Left lobe of liver (tissue), 2 donors: ENCODE measurements at regions not wholly inside any gene's neighbourhood (a gene's known extent, or its start where the extent isn't known, plus 50 kb on each side); places are given as distances from the start of the nearest gene placed in this dataset.
"Not testable (repeated sequence)": the region's sequence is repeated elsewhere in the genome, so short reads cannot be mapped to it uniquely, and the experiment has no call there.

Experiments used
- ATAC-seq: fragments of 200-7000 bp; cut with Tn5 transposase; one replicate; pipeline ENCODE4 v1.9.1; 2020; ENCODE audit warnings: mild to moderate bottlenecking, moderate library complexity
- DNase-seq: peaks from one replicate; pipeline ENCODE4 v3.0.0-alpha.2; 2020; ENCODE audit warnings: low spot score
- donor health status: DM: no; HTN: no; CAD: no; lungs with moderate emphysema.
- donor health status: DM: no; HTN: yes; CAD: no.

DNA sequence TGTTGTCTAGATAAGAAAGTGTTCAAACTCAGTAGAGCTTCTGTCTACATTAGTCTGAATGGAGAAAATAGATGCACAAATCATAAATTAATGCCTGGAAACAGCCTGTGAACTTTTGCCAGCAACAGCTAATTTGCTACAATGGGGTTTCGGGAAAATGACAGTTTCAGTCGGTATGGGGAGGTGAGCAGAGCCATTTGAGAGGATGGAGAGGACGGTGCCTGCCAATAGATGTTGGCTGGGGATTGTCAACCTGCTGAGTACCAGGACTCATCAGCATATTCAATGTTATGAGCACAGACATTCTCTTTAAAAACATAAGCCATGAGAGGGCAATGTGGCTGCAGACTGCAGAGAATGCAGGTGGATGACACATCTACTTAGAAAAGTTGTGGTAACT lies 230.3 kb upstream of the PCDH18 start:
- ATAC-seq = no peak
- DNase-seq = no peak

DNA sequence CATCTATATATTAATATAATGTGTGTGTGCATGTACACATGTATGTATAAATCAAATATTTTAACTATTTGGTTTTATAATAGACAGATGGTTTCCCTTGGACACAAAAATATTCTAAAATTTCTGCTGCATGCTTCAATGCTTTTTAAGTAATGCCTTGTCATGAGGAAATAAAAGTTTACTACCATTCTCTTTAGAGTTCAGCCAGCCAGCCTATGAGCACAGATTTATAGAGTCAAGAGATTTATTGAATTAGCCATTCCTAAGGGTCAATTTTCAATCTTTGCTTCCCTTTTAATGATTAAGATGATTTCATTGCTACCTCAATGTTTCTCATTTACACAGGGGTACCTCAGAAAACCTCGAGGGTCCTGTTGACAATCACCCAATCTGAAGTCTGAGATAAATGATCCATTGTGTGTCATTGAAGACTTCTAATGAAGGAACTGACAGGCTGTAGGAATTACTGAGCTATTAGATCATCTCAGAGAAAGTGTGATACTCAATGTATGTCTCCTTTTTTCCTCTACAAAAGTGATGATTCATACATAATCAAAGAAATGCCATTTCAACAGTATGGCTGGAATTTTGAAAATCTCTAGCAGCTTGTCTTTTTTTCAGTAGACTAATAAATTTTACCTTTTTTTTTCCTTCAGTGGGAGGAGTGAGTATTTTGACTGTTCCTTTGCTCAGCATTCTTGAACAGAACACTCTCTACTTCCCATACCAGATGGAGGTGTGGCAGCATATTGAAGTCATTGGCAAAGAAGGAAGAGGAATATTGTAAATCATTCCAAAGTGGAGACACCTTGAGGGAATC lies 222.6 kb upstream of the PCDH18 start:
- no peak for DNase-seq
- no peak for ATAC-seq

DNA sequence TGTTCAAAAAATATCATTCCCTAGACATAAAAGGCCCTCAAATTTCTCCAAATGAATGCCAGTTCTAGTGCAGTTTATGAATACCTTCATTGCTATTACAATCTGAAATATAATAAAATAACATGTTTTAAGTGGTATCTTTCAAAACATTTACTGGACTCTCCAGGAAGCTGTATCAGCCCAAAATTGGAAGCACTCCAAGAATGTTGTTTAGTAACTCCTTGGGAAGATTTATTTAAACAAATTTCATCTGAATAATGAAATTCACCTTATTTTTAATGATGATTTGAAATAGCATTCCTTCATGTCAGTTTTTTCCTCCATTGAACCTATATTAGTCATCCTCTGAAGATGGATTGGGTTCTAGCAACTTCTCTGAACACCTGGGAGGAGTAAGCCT lies 217.2 kb upstream of the PCDH18 start:
- DNase-seq = no peak

DNA sequence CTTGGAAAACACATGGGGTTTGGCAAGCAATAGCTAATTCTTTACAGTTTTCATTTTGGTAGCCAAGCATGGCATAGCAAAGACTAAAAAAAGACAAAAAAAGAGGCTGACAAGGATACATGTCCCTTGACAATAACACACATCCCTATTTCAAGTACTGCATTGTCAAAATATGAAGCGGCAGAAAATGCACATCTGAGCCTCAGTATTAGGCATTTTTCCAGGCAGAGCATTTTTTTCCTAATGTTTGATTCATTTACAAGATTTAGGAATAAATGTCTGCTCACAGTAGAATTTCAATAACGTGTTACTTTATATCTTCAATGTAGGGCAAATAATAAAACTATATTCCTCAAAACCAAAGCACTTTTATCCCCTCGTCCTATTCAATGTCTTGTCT lies 216.3 kb upstream of the PCDH18 start:
- no peak for DNase-seq
- no peak for ATAC-seq

More for the DNA sequence above, 217.2 kb upstream of the PCDH18 start:
- ATAC-seq = no peak

DNA sequence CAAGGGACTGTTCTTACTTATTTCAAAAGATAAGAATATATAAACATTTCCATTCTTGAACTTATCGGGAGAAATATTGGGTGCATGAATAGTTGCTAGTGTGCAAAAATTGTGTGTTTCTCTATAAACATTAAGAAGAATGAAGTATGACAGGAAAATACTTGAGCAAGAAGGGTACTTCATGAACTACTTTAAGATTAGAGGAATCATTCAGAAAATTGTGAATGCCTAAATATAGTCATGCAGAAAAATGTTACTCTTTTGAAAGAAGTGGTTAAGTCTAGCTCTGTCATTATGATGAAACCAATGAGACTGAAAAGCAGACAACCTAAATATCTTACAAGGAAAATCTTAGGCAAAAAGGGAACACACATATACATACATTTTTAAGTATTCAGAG lies 207.8 kb upstream of the PCDH18 start:
- DNase-seq (no peak), ATAC-seq (no peak)

DNA sequence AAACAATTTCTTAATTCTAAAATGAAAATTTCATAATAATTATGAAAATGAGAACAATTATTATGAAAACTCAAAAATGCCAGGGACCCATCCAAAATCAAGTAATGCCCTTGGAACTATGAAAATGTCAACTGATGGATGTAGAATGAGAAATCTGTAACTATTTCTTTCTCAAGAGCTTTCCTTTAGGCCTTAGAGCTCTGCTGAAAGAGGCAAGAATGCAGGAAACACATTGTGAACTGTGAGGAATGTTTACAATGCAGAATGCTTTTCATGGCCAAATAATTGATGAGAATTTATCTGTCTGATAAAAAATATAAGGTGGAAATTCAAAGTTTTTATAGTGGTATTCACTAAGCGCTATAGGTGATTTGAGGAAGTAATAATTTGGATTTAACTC lies 207.1 kb upstream of the PCDH18 start:
- no peak for DNase-seq
- ATAC-seq = no peak

DNA sequence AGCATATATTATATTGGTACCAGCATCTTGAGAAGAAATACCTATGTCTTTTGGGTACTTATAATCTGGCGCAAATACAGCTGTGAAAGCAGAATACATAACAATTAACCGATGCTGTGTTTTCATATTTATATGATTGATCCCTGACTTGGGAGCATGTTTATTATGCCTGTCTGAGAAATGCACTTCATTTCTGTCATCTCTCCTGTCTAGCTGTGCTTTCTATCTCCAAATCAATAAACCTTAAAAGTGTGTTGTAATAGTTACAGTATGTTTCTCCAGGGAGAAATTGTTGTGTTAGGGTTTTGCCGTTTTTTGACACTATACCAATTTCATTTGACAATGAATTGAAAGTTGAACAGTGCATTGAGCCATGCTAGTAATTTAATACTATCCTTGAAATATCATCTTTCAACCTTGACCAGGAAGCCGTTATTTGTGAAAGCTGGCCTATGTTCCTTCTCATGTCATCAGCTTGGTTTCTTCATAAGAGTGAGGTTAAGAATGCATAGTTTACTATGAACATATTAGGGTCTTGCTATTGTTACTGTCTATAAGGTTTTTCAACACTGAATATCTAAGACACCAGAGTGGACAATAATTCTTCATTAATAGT lies 206.2 kb upstream of the PCDH18 start:
- DNase-seq = no peak
- no peak for ATAC-seq

DNA sequence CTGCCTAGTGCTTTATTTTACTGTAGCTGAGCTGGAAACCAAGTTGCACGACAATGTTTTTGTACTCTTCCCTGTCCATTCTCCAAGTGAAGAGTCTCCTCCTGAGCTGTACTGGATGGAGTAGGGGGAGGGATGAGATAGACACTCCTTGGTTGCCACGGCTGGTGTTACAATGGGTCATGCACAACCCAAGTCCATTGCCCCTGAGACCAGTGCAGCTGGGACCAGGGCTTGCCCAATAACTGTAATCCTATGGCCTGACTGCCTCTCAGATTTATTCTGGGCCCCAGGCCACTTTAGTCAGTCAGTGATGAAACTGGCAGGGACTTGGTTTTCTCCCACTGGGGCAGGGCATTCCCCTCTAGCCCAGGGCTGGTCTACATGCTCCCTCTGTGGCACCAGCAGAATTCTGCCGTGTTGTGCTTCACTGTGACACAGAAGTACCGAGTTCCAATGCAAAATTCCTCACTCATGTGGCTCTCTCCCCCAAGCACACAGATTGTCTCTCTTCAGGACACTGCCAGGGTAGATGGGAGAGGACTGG lies 203.3 kb upstream of the PCDH18 start:
- DNase-seq (no peak), ATAC-seq (no peak)

DNA sequence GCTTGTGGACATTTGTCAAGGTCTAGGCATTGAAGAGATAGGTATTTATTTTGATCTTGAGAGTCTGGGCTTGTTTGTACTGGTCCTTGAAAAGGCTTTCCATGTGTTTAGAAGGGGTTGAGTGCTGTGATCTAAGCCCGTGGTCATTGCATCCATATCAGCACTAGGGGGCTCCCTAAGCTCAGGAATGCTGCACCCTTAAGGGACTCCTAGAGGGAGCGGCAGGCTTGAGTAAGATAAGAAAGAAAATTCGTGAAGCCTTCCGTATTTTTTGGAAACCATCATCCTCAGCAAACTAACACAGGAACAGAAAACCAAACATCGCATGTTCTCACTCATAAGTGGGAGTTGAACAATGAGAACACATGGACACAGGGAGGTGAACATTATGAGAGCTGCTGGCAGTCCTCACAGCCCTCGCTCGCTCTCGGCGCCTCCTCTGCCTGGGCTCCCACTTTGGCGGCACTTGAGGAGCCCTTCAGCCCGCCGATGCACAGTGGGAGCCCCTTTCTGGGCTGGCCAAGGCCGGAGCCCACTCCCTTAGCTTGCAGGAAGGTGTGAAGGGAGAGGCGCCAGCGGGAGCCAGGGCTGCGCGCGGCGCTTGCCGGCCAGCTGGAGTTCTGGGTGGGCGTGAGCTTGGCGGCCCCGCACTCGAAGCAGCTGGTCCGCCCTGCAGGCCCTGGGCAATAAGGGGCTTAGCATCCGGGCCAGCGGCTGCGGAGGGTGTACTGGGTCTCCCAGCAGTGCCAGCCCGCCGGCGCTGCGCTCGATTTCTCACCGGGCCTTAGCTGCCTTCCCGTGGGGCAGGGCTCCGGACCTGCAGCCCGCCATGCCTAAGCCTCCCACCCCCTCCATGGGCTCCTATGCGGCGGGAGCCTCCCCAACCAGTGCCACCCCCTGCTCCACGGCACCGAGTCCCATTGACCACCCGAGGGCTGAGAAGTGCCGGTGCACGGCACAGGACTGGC lies 201.2 kb upstream of the PCDH18 start:
- DNase-seq = not testable (repeated sequence)
- peak; percentile 92 for ATAC-seq

DNA sequence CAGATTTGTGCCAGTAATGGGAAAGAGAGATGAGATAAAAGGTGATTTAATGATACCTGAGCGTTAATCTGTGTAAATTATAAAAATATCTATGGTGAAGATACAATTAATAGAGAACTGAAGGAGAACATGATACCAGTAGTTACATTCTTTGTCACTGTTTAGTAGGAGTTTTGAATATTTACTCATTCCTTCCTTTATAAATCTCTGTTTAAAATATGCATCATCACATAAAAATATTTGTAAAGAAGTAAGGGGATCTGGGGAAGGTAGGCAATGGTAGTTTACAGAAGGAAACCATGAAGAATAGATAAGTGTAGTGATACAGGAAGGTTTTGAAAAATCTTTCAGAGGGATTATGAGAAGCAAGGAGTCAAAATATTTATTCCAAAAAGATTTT lies 190.6 kb upstream of the PCDH18 start:
- ATAC-seq (no peak), DNase-seq (no peak)

DNA sequence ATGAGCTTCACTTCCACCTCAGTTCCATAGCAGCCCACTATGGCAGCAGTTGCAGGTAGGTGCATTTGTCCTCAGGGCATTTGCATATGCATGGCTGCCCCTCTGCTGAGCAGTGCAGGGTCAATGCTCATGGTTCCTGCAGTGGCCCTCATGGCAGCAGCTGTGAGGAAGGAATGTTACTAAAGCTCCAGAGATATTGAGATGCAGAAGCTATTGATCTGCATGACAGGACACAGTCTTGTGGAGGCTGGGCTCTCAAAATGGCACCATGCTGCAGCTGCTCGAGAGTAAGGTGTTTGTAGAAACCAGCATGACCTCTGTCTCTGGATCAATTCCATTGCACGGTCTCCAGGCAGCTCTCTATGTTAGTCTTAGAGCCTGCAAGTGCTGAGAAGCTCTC lies 179.2 kb upstream of the PCDH18 start:
- DNase-seq = no peak
- ATAC-seq = no peak

DNA sequence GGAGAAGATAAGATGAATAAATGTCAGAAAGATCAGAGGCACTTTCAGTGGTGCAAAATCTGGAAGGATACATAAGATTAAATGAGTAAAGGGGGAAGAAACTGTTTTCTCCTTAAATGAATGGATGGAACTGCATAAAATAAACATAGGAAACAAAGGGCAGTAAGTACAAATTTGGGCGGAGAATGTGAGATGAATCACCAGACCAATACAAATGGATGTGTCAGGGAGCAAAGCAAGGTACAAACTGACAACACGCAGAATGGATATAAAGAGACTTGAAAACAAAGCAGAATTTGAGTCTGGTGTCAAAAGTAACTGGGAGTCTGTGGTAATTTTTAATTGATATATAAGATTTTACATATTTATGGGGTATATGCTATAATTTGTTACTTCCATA lies 175.3 kb upstream of the PCDH18 start:
- DNase-seq (no peak), ATAC-seq (no peak)

DNA sequence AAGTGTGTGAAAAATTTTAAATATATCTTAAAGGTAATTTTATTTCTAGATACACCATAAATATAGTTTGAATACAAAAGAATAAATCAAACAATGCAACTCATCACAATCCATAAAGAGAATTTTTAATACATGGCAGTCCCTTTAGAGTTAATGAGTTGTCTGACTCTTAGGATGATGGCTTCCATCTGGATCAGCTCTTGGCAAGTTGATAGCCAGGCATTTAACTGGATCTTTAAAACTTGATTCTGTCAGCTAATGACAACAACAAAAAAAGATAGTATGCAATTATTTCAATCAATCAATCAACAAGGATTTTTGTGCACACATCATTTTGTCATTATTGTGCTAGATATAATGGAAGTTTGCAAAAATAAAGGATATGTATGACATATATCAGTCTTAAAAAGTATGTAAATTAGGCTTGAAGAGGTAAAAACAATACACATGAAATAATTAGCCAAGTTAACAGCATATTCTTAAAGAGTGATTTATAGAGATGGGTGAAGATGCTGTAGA lies 174.9 kb upstream of the PCDH18 start:
- no peak for ATAC-seq
- DNase-seq = no peak

DNA sequence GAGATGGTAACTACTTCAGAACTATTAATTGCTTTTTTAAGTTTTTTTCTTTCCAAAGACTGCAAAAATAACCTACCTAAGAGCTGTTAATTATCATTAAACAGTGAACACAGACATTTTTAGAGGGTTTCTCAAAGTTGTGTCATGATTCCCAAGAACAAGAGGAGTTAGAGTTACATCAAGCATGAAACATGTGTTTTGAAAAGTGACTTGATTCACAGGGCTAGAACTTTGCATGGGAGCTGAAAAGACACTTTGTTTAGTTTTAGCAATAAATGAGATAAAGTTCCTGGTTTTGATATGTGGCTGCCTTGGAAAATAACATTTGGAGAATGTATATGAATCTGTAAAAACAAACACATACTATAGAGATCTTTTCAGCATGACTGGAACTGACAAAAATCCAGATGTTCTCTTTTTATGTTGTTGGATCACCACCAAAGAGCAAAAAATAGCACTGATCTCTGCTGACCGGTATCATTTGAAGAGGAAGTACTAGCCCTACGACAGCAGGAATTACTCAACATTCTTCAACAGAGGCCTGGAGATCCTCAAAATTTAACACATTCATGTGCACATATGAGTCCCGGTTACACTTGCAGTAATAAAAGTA lies 173.0 kb upstream of the PCDH18 start:
- DNase-seq (no peak), ATAC-seq (peak; percentile 40)

DNA sequence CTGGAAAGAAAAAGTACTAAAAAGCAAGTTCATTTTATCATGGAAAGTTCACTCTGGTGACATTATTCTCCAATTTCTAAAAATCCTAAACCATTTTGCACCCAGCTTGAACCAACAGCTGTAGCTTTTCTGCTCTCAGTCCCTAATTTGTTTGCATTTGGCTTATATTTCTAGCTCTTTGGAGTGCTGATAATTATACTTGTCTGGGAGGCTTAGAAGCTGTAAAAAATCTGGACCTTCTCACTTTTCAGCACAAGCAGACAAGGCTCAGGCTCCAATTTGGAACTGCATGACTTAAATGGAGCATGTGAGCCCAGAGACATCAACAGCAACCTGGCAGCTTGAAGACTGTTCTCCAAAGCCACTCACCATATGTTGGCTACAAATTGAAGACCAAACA lies 170.9 kb upstream of the PCDH18 start:
- no peak for DNase-seq
- ATAC-seq = no peak

DNA sequence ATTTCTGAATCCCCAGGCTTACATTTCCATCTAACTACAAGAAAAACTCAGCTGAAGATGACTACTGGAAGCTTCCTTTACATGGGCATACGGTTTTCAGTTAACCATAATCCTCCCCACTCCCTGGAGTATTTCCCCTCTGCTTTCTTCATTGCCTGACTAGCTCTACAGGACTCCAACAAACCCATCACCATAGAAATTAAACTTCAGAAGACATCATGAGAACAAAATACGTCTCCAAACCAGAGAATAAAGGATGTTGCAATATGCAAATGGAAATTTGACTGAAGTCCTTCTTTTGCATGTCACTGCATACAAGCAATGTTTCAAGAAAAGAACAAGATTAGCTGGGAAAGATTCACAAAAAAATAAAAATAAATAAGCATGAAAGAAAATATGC lies 170.2 kb upstream of the PCDH18 start:
- DNase-seq (no peak), ATAC-seq (no peak)

DNA sequence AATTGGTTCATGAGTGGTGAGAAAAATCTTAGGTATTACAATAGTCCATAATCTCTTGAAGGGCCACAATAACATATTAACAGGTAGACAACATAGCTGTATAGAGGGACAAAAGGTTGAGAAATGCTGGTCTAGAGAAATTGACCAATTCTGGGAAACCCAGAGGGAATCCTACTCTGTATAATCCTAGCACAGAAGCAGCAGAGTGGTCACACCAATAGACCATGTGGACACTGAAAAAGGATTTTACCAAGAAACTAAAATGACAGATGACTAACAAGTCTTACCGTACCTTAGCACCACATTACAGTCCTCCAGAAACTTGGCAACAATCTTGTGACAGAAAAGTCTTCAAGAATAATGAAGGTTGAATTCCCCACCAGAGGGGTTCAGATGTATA lies 169.1 kb upstream of the PCDH18 start:
- ATAC-seq = no peak
- no peak for DNase-seq

DNA sequence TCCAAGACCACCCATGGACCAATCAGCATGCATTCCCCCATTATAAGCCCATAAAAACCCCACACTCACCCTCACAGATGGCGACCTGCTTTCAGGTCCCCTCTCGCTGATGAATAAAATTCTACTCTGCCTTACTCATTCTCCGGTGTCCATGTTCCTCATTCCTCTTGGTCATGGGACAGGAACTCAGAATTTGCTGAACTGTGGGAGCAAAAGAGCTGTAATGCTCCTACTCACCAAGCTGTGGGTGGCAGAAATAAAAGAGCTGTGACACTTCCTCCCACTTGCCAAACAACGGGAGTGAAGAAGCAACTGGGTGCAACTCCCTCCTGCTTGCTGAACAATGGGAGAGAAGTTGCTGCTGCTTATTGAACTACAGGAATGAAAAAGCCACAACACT lies 168.5 kb upstream of the PCDH18 start:
- DNase-seq (no peak), ATAC-seq (no peak)

DNA sequence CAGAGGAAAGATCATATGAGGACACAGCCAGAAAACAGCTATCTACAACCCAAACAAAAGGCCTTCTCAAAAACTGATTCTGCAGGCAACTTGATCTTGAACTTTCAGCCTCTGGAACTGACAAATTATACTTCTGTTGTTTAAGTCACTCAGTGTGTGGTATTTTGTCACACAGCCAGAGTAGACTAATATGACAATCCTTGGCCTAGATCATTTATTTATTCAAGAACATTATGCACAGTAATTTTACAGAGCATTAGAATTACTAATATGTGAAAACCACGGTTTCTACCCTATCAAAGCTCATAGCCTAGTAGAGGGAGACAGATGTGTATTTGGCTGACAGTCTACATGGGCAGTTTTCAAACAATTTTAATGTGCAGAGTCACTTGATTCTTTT lies 167.8 kb upstream of the PCDH18 start:
- DNase-seq = no peak
- ATAC-seq = no peak

DNA sequence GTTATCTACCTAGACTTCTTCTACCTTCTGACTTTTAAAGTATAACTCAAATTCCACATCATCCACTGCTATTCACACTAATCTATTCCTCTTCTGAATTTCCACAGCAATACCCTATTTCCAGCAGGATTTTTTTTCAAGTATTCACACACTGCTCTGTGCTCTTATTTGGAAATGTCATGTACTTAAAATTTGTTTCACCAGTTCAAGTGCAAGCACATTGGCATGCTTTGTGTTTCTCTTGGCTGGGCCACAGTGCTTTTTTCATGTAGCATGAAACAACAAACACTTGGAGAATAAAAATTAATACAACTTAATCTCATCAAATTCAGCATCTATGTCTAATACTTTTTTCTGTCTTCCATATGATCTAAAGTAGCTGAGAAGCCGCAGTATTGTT lies 161.8 kb upstream of the PCDH18 start:
- DNase-seq (no peak), ATAC-seq (no peak)

DNA sequence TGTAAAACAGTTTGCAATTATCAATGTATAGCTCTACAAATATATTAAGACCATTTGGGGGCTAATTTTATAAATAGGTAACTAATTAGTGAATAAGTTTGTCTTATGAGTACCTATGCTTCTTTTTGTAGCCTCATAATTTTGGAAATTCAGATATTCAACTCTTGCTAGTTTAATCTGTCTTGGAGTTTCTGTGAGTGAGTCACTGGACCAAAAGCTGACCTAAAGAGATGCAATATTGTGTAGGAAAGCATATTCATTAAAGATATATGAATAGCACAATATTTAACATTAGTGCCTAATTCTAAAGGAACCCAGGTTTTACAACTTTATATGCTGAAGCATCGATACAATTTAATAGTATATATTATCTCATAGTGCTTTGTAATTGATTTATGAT lies 161.3 kb upstream of the PCDH18 start:
- DNase-seq = no peak

More for the DNA sequence above, 161.3 kb upstream of the PCDH18 start:
- no peak for ATAC-seq
